Cardiac muscle cell (in vitro differentiated cells and primary cell): ENCODE measurements at regions not wholly inside any gene's neighbourhood (a gene's known extent, or its start where the extent isn't known, plus 50 kb on each side); places are given as distances from the start of the nearest gene placed in this dataset.

Experiments
- DNase-seq, 2 donors: peaks; one replicate each; pipeline versions ENCODE4 v3.0.0 to v3.0.0-alpha.2; 2010 to 2017; ENCODE audit warnings: low read depth in 1 of 2, low spot score in 1 of 2
- H3K27ac ChIP-seq: fragments of 200-600 bp; sonication (generic); 2 replicates; pipeline ENCODE4 v1.5.1; 2016
- H3K27me3 ChIP-seq: fragments of 200-600 bp; sonication (generic); 2 replicates; pipeline ENCODE4 v1.6.0; 2016; ENCODE audit warnings: control low read depth
- H3K36me3 ChIP-seq: fragments of 200-600 bp; sonication (generic); 2 replicates; pipeline ENCODE4 v1.5.1; 2016; ENCODE audit warnings: control low read depth
- H3K4me1 ChIP-seq: fragments of 200-600 bp; sonication (generic); 2 replicates; pipeline ENCODE4 v1.8.1; 2017; ENCODE audit warnings: low read depth, mild to moderate bottlenecking, mixed run types
- H3K4me3 ChIP-seq: fragments of 200-600 bp; sonication (generic); 2 replicates; pipeline ENCODE4 v1.5.1; 2016; ENCODE audit warnings: mild to moderate bottlenecking
- H3K9me3 ChIP-seq: fragments of 200-600 bp; sonication (generic); 2 replicates; pipeline ENCODE4 v1.5.1; 2017; ENCODE audit warnings: low read depth, mild to moderate bottlenecking, control low read depth
- TF ChIP-seq, protein P1 (sequence below): IDR thresholded peaks from 2 replicates; pipeline ENCODE4 v1.5.1; 2012; ENCODE audit warnings: low read depth, mild to moderate bottlenecking, low read length

GRCh38 chr5:175025077-175025476, 300.7 kb downstream of the MSX2 start:
- Histone ChIP-seq H3K9me3 (no peaks in the 10 kb centered on the region), H3K27me3 (no peaks in the 10 kb centered on the region), H3K4me3 (no peak overlapping the region), H3K27ac (no peak overlapping the region), H3K36me3 (no peaks in the 10 kb centered on the region), H3K4me1 (peaks cover 12% of the 10 kb centered on the region)
- no peak for DNase-seq
- TF ChIP-seq, protein P1, sequence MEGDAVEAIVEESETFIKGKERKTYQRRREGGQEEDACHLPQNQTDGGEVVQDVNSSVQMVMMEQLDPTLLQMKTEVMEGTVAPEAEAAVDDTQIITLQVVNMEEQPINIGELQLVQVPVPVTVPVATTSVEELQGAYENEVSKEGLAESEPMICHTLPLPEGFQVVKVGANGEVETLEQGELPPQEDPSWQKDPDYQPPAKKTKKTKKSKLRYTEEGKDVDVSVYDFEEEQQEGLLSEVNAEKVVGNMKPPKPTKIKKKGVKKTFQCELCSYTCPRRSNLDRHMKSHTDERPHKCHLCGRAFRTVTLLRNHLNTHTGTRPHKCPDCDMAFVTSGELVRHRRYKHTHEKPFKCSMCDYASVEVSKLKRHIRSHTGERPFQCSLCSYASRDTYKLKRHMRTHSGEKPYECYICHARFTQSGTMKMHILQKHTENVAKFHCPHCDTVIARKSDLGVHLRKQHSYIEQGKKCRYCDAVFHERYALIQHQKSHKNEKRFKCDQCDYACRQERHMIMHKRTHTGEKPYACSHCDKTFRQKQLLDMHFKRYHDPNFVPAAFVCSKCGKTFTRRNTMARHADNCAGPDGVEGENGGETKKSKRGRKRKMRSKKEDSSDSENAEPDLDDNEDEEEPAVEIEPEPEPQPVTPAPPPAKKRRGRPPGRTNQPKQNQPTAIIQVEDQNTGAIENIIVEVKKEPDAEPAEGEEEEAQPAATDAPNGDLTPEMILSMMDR = no peak

DNA sequence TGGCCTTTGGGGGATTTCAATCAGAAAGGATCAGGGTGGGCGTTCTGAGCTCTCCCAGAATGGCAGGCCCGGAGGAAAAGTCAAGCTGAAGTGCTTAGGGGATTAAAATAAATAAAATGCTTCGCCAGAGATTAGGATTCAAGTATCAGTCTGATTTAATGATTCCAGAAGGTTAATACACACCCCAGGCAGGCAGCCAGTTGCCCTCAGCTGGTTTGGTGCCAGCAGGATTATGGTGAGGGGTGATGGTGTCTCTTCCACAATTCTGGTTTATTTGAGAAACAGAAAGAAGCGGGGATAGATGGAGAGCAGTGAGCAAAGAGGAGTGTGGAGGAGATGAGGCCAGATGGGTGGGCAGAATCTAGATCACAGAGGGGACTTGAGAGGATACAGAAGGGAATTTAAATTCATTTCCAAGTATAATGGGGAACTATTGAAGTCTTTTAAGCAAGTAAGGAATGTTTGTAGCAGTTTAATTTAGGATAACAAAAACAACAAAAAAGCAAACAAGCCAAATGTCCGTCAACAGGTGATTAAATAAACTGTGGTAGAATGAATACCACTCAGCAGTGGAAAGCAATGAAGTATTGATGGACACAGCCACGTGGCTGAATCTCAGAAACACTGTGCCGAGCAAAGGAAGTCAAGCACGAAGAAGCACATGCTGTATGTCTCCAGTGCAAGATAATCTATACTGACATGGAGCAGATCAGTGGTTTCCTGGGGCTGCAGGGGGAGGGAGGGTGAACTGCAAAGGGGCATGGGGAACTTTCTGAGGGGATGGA, 297.7 kb downstream of the MSX2 start:
- H3K4me1 ChIP-seq = peaks cover 12% of the 10 kb centered on the region
- H3K27ac ChIP-seq = no peak overlapping the region
- no peaks in the 10 kb centered on the region for H3K36me3 ChIP-seq
- H3K4me3 ChIP-seq = no peak overlapping the region
- DNase-seq = no peak
- TF ChIP-seq, protein P1 = no peak
- no peaks in the 10 kb centered on the region for H3K27me3 ChIP-seq
- no peaks in the 10 kb centered on the region for H3K9me3 ChIP-seq

DNA sequence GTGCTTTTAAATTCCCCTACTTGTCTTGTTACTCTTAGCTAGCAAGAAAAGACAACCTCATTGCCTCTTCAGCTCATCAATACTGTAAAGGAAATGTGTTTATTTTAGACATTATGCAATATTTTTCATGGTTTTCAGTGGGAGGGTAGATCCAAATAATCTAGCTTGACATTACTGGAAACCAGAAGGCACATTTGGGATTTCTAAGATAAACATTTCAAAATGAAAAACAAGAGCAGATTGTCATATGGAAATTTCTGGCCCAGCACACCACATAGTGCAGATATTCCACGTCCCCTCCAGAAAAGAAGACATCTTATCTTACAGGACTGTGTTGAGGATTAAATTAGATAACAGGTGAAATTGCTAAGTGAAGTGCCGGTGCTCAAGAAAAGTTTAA, 296.9 kb downstream of the MSX2 start:
- Histone ChIP-seq H3K27me3 (no peaks in the 10 kb centered on the region), H3K9me3 (no peaks in the 10 kb centered on the region), H3K27ac (no peak overlapping the region), H3K36me3 (no peaks in the 10 kb centered on the region), H3K4me1 (peaks cover 12% of the 10 kb centered on the region), H3K4me3 (no peak overlapping the region)
- TF ChIP-seq, protein P1 = no peak
- DNase-seq = no peak

DNA sequence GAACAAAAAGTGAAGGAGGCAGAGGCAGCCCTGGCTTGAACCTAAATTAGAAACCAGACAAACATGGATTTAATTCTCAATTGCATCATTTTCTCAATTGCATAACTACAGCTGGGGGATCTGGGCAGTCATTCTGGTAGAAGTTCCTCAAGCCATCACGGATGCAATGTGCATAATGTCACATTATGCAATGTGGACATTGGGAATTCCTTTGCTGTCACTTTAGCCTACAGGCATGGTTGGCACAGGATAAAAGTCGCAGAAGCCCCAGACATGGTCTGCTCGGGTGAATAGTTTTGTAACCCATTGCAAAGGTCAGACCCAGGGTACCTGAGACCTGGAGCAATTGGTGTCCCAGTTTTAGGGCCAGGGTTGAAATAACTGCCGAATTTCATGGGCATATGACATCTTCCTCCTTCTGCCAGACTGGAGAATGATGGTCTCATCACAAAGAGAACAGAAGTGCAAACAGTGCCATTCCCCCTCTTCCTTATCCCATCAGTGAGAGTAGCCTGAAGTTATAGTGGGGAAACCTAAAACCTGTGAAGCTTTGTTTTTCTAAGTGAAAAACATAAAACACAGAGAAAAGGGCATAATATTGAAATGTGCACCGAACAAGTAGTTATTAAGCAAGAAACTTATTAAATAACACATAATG, 290.8 kb downstream of the MSX2 start:
- DNase-seq = no peak
- no peaks in the 10 kb centered on the region for H3K36me3 ChIP-seq
- H3K4me1 ChIP-seq = peaks cover 4% of the 10 kb centered on the region
- H3K9me3 ChIP-seq = no peaks in the 10 kb centered on the region
- no peak overlapping the region for H3K27ac ChIP-seq
- TF ChIP-seq, protein P1 = no peak
- no peaks in the 10 kb centered on the region for H3K27me3 ChIP-seq
- H3K4me3 ChIP-seq = no peak overlapping the region

- TF ChIP-seq, protein P1 = no peak
- Histone ChIP-seq H3K36me3 (no peaks in the 10 kb centered on the region), H3K4me1 (peaks cover 4% of the 10 kb centered on the region), H3K27ac (no peak overlapping the region), H3K27me3 (no peaks in the 10 kb centered on the region), H3K9me3 (no peaks in the 10 kb centered on the region), H3K4me3 (no peak overlapping the region)
- no peak for DNase-seq
Observed at GRCh38 chr5:175013251-175013650, 288.9 kb downstream of the MSX2 start.
